ENCODE measurements at regions not wholly inside any gene's neighbourhood (a gene's known extent, or its start where the extent isn't known, plus 50 kb on each side); places are given as distances from the start of the nearest gene placed in this dataset.

GRCh38 chr5:3518576-3518975, 77.1 kb upstream of the IRX1 start:
- RAD21 ChIA-PET (ENCODE audit: low non-redundant PET in 1 of 2, low total read pairs in 2 of 2, uncharacterized antibody in 2 of 2, unreplicated experiment in 2 of 2): no interaction called here
- DNase-seq (ENCODE audit: low read depth, low spot score): no peak
- Histone ChIP-seq H3K4me3 (replicated peaks in 1 of 2; ENCODE audit: low read depth in 1 of 2, low read length in 2 of 2) (no peak overlapping the region), H2AFZ (ENCODE audit: low read depth, low read length, poor library complexity, severe bottlenecking) (no peak overlapping the region), H3K27ac (ENCODE audit: low read depth, low read length) (no peak overlapping the region), H3K9me3 (ENCODE audit: control insufficient read depth in 1 of 2, insufficient read depth in 1 of 2, low read depth in 1 of 2, low read length in 2 of 2) (peaks cover 15 to 19% of the 10 kb centered on the region in 2 experiments; a peak in 2 of 4 replicates), H3K27me3 (ENCODE audit: insufficient read depth, low read length) (no peaks in the 10 kb centered on the region), H3K79me2 (ENCODE audit: insufficient read depth, low read length) (no peaks in the 10 kb centered on the region), H4K20me1 (ENCODE audit: insufficient read depth) (no peaks in the 10 kb centered on the region), H3K36me3 (ENCODE audit: control insufficient read depth in 1 of 2, insufficient read depth in 2 of 2, low read length in 2 of 2) (no peaks in the 10 kb centered on the region), H3K4me2 (ENCODE audit: low read length) (no peak overlapping the region), H3K9ac (ENCODE audit: low read length) (no peak overlapping the region), H3K4me1 (ENCODE audit: control insufficient read depth in 1 of 2, insufficient read depth in 2 of 2, low read length in 2 of 2) (no peaks in the 10 kb centered on the region), H3K9me2 (ENCODE audit: insufficient read depth) (no peaks in the 10 kb centered on the region)
- TF ChIP-seq POLR2A (IDR thresholded peaks at IDR 0.05; ENCODE audit: borderline replicate concordance, extremely low read depth, insufficient read depth, insufficient read length) (no peak), EZH2phosphoT487 (IDR thresholded peaks at IDR 0.05; ENCODE audit: borderline replicate concordance) (no peak), CTCF (IDR thresholded peaks at IDR 0.05 in 2 of 3, conservative IDR thresholded peaks at IDR 0.05 in 1 of 3; ENCODE audit: borderline replicate concordance in 1 of 3, insufficient read depth in 1 of 3, low read depth in 2 of 3, low read length in 2 of 3) (no peak), CEBPB (IDR thresholded peaks at IDR 0.05; ENCODE audit: low read depth) (no peak)
- no peak for ATAC-seq
- no TSS peak for BruUV-seq (replicated peaks)
- intact Hi-C loops (cut with micrococcal nuclease): no loop called here
- CTCF ChIA-PET: no interaction called here
- POLR2A ChIA-PET: no interaction called here

- Histone ChIP-seq H3K27me3 (ENCODE audit: insufficient read depth, low read length) (no peaks in the 10 kb centered on the region), H3K4me1 (ENCODE audit: control insufficient read depth in 1 of 2, insufficient read depth in 2 of 2, low read length in 2 of 2) (no peaks in the 10 kb centered on the region), H3K4me3 (replicated peaks in 1 of 2; ENCODE audit: low read depth in 1 of 2, low read length in 2 of 2) (no peak overlapping the region), H3K9me3 (ENCODE audit: control insufficient read depth in 1 of 2, insufficient read depth in 1 of 2, low read depth in 1 of 2, low read length in 2 of 2) (peaks cover 15 to 19% of the 10 kb centered on the region in 2 experiments; a peak in 2 of 4 replicates), H2AFZ (ENCODE audit: low read depth, low read length, poor library complexity, severe bottlenecking) (no peak overlapping the region), H3K9me2 (ENCODE audit: insufficient read depth) (no peaks in the 10 kb centered on the region), H3K36me3 (ENCODE audit: control insufficient read depth in 1 of 2, insufficient read depth in 2 of 2, low read length in 2 of 2) (no peaks in the 10 kb centered on the region), H4K20me1 (ENCODE audit: insufficient read depth) (no peaks in the 10 kb centered on the region), H3K27ac (ENCODE audit: low read depth, low read length) (no peak overlapping the region), H3K9ac (ENCODE audit: low read length) (no peak overlapping the region), H3K4me2 (ENCODE audit: low read length) (no peak overlapping the region), H3K79me2 (ENCODE audit: insufficient read depth, low read length) (no peaks in the 10 kb centered on the region)
- intact Hi-C loops (cut with micrococcal nuclease): no loop called here
- ChIA-PET RAD21 (ENCODE audit: low non-redundant PET in 1 of 2, low total read pairs in 2 of 2, uncharacterized antibody in 2 of 2, unreplicated experiment in 2 of 2) (no interaction called here), POLR2A (no interaction called here), CTCF (no interaction called here)
- DNase-seq (ENCODE audit: low read depth, low spot score): no peak
- no TSS peak for BruUV-seq (replicated peaks)
- ATAC-seq: no peak
- TF ChIP-seq ELF1 (IDR thresholded peaks at IDR 0.05; ENCODE audit: borderline replicate concordance, low read depth): no peak
These were observed 77.6 kb upstream of the IRX1 start for GRCh38 chr5:3518051-3518450.
